ENCODE measurements at regions not wholly inside any gene's neighbourhood (a gene's known extent, or its start where the extent isn't known, plus 50 kb on each side); places are given as distances from the start of the nearest gene placed in this dataset.

- TF ChIP-seq POLR2A (IDR thresholded peaks at IDR 0.05; ENCODE audit: low read depth, low read length) = no peak
- no peak for TF ChIP-seq POLR2AphosphoS5 (IDR thresholded peaks at IDR 0.05; ENCODE audit: low read depth, low read length)
- no peak for TF ChIP-seq TAF1 (IDR thresholded peaks at IDR 0.05; ENCODE audit: low read depth, low read length)
- TF ChIP-seq SPI1 (IDR thresholded peaks at IDR 0.05; ENCODE audit: low read depth, low read length) = no peak
These were observed 119.5 kb downstream of the SEC23IP start for GRCh38 chr10:120012131-120012400.
